Activated CD4-positive, alpha-beta T cell treated with anti-CD3 and anti-CD28 coated beads, Interleukin-2, Interleukin-6, amounts not matched to agents 100 ng/mL and 50 ng/mL, durations not matched to agents 16 hours and 8 hours (primary cell): ENCODE measurements at regions not wholly inside any gene's neighbourhood (a gene's known extent, or its start where the extent isn't known, plus 50 kb on each side); places are given as distances from the start of the nearest gene placed in this dataset.

Source experiments
- DNase-seq: peaks from one replicate; pipeline ENCODE4 v3.0.0-alpha.2; 2020

DNA sequence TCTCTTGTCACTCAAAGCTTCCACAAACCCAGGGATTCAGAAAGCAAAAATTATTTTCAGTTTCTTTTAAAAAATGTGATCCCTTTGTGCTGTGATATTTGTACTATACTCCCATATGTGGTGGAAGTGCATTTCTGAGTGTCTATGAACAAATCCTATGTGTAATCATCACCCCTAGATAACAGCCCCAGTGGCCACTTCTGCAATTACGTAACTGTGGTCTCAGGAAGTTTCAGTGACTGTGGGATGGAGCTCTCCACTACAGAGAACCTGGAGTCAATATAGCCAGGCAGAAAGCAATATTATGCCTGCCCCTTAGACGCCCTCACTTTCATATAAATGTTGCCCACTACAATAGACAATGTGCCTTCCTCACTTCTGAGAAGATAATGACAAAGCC is 1101.7 kb upstream of the GHITM start:
- no peak for DNase-seq

DNA sequence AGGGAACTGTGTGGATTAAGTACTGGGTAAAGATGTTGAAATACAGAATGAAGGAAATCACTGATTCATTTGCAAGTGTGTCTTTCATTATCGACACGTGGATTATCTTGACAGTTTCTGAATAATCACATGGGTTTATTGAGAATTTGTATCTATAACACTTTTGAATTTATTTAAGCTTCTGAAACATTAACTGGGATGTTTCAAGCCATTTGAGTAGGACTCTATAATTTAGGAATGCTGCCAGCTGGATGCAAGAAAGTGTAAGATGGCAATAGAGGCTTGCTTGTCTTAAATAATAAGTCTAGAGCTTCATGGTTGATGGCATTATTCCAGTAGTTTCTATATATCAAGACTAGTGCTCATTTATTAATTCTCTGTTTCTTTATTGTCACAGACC is 1100.7 kb upstream of the GHITM start:
- DNase-seq, result no peak

DNA sequence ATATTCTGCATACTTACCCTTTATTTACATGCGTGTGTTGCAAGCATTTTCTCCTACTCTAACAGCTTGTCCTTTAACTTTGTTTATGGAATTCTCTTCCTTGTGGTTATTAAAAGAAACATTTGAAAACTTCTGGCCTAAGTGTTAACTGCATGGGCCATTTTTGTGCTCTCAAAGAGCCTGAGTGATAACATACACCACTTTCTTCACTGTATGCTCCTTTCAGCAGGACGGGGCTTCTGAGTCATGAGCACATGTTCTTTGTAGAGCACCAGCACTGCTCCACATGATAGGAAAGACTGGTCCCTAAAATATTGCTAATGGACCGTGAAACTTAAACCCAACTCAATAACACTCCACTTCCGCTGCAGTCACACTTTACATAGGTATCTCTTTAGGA is 1093.6 kb upstream of the GHITM start:
- DNase-seq, result no peak

DNA sequence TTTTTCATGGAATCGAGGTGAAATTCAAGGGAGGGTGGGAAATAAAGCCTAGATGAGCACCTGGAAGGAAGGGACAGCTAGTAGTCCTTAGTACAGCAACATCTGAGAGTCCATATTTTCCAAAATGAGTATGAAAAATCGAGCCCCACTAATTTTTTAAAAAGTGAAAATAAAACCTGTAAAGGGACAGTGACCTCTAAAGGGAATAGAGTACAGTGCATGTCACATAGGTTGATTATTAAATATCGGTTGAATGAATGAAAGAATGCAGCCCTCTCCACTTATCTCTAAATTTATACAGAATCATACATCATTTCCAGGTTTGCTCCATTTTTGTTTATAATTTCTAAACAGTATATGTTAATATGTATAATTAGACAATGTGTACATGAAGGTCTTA is 1088.5 kb upstream of the GHITM start:
- no peak for DNase-seq

DNA sequence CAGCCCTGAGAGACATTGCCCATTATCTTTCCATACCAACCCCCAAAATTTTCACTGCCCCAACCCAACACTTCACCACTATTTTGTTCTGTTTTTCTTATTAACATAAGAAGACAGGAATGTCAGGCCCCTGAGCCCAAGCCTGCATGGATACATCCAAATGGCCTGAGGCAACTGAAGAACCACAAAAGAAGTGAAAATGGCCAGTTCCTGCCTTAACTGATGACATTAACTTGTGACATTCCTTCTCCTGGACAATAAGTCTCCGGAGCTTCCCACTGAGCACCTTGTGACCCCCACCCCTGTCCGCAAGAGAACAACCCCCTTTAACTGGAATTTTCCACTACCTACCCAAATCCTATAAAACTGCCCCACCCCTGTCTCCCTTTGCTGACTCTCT is 1076.4 kb upstream of the GHITM start:
- DNase-seq, result no peak

DNA sequence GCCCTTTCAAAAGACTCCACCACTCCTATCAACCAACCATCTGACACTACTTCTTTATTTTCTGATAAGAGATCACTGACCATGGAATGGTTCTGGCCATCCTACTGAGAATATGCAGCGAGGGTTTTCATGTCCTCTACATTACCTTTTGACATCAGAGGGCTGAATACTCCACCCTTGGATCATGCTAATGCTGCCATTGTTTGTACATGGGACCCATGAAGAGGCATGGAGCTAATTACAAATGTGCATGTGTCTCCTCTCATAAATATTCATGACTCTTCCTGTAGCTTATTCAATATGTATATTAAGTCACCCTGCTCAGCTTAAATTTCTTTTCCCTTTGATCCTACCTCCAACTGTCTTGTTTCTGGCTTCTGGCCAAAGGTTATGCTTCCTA is 1065.8 kb upstream of the GHITM start:
- DNase-seq, result no peak

DNA sequence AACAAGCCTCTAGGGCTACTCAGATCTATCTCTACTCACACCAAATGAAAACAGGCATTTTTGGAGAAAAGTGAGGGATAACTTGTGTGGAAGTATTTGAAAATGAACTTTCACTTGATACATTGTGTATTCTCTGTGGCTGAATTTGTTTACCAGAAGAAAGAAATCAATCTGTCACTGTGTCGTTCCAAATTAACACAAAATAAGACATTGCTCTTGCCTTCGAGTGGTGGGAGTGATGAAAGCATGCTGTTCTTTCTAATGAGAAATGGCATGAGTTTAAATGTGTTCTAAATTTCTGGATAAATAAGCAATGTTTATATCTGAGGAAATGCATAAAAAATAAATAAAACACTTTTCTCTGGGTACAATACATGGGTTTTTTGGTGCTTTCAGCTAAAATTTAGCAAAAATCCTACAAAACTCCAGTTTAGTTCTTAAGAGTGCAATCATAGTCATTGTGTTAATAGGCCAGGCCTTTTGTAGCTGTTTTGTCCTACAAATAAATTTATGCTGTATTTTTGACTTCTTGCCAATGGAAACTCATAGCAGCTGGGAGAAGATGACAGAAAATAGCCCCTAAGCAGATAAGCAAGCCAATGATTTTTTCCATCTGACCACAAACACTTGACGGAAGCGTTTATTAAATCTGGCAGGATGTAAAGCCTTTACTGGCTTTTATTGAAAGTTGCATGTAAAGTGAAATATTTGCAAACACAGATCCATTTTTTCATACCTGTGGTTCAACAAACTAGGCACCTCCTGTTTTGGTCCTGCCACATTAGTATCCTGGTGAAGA is 1064.1 kb upstream of the GHITM start:
- no peak for DNase-seq

DNA sequence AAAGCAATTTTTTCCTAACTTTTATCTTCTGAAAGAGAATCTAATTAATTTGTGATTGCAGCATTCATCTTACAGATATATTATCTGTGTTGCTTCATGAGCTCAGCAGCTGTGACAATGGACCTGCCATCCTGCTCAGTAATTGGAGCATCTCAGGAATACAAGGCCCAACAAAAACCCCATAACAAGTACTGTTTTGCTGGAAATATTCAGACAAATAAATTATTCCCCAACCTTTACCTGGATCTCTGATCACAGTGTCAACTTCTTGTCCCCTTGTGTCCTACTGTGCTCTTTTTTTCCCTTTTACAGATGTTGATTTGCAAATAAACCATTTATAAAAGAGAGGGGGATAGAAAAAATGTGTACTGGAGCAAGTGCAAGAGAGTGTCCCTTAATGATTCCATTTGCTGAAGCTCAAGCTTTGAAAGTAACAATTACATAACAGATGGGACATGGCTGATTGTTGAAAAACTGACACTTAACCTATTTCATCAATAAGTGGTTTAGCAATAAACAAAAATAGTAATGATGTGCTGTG is 1063.4 kb upstream of the GHITM start:
- no peak for DNase-seq

DNA sequence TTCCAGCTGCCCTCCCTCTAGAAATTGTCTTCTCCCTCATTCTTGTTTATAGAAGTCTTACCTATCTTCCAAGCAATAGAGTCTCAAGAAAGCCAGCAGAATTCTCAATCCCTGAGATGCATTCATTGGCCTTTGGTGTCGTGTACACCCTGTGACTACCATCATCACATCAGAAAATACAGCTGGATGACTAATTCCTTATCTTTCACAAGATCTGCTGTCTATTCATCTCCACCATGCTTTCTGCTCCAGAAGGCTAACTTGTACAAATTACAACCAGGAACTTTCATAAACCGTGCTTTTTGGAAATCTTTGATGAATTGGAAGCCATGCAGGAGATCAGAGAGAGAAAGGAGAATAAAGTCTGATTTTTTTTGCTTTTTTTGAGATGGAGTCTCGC is 1062.9 kb upstream of the GHITM start:
- DNase-seq, result no peak

DNA sequence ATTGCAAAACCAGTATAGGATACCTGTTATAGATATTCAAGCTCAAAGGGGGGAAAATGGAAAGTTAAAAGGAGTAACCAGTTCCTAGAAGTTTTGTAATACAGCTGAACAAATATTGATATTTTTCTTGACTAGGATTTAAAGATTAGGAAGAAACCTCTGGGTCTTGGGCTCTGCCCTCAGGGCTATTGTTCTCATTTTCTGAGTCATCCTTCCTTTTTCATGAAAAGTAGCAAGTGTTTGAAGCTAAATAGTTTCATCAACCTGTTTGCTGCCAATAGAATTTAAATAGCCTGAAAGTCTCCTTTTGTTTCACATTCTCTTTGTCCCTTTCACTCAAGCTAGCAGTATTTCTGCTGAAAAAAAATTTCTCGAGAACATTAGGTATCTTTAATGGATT is 1061.1 kb upstream of the GHITM start:
- no peak for DNase-seq

DNA sequence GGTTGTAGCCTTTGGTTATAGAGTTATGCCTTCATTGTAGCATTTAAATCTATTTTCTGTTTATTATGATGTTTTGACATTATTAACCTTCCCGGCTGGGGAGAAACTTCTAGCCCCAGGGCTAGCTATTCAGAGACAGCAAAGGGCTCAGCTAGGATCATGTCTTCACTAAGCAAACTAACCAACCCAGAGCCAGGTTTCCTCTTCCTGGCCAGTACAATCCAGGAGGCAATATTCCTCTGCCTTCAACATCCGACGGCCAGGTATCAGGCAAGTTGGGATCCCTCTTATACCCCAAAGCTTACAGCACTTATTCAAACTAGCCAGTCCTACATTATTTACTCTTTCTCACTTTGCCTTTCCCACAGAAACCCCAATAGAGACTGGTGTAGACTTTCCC is 1060.7 kb upstream of the GHITM start:
- DNase-seq, result no peak

DNA sequence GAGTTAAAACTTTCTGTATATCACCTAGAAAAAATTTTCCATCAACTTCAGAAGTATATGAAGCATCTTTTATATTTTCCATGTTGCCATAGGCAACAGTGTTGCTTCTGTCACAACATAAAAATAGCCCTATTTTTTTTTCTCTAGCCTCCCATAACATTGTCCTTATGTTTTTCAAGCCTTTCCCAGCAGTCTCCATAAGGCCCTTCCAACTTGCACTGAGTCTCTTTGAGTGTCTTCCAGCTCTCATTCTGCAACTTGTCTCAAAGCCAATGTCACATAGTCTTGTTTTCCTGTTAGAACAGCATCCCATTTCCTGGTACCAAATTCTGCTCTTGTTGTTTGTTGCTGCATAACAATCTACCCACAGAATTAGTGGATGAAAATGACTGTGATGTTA is 1055.5 kb upstream of the GHITM start:
- no peak for DNase-seq

DNA sequence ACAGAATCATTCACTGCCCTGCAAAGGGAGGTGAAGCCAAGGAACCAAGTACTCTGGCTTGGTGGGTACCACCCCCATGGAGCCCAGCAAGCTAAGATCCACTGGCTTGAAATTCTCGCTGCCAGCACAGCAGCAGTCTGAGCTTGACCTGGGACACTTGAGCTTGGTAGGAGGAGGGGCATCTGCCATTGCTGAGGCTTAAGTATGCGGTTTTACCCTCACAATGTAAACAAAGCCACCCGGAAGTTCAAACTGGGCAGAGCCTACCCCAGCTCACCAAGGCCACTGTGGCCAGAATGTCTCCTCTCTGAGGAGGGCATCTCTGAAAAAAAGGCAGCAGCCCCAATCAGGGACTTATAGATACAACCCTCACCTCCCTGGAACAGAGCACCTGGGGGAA is 1050.0 kb upstream of the GHITM start:
- DNase-seq, result no peak

DNA sequence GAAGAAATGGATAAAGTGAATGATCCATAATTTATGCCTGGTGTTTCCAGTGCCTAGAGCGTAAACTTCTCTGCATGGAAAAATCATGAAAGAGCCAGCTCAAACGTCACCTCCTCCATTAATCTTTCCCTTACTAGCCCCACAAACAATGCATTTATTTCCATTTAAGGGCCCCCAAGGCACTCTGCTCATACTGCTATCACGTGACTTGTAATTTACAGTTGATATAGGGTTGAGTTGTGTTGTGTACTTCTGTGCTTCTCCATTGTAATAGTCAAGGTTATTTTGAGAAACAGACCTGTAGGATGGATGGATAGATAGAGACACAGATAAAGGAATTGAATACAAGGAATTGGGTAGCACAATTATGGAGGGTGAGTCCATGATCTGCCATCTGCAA is 1034.7 kb upstream of the GHITM start:
- no peak for DNase-seq

DNA sequence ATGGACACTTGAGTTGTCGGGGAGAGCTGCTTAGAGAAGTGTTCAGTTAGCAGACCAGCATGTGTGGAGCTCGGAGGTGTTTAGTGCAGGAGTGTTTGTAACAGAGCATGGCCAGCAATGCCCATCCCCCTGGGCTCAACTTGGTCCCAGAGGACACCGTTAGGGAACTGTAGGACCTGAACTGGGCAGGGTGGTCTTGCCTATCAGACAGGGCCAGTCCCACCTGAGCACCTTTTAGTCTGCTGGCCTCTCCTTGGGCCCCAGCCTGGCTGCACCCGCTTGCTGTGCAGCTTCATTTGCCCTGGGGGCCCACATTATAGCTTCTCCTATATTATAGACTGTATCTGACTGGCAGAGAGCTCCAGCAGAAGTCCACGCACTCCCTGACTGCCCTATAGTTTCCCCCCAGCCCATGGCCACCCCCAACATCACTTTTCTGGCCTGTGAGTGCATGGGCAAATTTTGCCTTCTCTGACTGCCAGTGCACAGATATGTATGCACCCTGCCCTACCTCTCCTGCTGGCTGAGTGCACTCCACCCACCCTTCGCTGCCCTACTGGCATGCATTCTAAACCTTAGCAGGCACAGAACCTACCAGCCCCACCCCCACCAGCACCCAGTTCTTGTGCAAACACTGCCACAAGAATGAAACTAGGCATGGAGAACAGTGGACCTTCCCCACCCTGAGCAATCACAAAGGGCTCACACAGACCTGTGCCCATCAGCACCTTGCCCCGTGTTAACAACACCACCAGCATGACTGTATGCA is 1030.6 kb upstream of the GHITM start:
- no peak for DNase-seq

DNA sequence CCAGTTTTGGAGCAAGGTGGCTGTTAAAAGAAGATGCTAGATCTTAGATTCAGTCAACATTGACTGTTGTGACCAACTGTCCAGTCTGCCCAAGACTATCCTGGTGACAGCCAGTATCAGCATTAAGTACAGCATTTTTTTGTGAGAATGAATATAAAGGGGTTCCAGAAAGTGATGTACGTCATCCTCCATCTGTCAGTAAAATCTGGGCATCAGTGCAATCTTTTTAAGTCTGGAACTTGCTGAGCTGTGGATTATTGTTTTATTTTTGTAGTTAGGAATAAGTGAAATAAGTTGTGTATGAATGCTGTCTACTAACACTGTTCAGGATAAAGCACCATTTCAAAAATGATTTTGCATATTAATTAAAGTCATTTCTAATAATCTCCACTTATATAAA is 1020.0 kb upstream of the GHITM start:
- no peak for DNase-seq

DNA sequence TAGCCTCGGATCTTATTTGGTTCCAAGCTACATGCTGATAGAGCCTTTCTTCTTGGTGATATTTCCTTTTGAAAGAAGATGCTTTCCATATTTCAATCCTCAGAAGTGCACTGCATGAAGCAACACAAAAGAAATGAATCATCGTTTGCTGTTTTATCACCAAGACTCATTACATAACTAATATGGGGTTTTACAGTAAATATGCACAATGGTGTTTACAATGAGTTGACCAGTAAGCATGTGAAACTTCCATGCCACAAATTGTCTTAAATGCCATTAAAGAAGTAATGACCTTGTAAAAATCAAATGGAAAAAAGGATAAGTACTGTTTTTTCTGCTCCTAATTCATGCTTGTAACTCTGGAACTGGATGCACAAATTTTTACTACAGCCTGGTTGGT is 1017.0 kb upstream of the GHITM start:
- no peak for DNase-seq

DNA sequence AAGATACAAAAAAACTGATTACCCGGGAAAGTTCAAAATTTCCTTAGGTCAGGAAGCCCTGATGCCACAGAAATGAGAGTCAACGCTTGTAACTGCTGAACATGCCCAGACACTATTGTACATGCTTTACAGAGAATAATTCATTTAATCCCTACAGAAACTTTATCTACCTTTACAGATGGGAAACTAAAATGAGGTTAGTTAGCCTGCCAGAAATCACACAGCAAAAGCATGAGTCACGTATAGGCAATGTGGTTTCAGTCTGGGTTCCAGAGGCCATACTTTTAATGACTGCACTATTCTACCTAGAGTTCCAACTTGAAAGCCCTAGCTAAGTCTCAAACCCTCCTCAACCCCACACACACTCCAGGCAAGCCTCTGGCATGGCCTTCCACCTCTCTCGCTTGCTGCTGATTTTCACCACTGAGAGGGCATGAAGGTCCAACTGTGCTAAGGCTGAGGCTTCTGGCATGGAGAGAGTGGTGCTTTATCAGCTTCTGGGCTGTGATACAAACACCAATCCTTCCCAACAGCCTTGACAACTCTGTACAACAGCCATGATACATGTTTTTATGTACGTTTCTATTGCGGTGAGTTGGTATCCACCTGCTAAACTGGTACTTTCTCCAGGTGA is 1011.2 kb upstream of the GHITM start:
- DNase-seq, result no peak

DNA sequence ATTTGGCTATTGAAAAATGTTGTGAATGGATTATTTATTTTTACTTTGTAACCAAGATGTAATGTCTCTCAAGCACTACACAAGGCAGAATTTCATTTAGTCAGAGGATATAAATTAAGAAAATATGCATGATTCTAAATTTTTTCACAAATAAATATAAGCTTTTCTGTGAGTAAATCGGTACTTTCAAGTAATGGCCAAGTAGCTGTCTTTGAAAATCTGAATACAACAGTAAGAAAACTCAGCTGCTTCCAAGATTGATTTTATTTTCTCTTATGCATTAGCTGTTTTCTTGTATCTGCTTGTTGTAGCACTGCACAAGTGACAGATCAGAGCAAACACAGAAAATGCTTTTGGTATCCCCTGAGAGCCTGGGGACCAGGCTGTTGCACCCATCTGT is 998.5 kb upstream of the GHITM start:
- no peak for DNase-seq

DNA sequence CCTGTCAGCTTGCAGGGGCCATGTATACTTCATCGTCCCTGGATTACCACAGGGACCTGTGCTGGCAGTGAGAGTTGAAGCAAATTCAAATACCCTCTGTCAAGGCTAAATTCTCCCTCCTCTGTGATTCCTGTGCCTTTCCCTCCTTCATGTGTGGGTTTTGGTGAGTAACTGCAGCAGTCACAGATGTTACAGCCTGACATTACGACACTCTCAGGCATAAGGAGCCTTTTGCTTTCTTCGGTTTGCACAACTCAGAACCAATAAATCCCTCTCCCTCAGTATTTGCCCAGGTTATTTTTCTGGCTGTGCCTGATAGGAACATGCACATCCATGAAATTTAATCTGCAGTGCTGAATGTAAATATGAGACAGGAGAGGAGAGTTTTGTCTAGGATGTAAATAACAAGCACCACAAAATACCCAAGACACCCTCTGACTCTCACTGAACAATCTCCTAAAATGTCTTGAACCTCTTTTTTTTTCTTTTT is 997.2 kb upstream of the GHITM start:
- DNase-seq, result no peak

DNA sequence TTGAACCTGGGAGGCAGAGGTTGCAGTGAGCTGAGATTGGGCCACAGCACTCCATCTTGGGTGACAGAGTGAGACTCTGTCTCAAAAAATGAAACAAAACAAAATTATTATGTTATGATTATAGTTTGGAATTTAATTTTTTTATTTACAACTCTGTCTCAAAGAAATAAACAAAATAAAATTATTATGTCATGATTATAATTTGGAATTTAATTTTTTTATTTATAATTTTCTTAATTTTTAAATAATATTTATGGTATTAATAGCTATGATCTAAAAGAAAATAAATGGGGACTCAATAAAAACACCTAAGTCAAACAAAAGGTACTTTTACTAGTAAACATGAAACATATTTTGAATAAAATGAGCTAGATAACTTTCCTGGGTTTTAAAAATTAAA is 994.8 kb upstream of the GHITM start:
- no peak for DNase-seq

DNA sequence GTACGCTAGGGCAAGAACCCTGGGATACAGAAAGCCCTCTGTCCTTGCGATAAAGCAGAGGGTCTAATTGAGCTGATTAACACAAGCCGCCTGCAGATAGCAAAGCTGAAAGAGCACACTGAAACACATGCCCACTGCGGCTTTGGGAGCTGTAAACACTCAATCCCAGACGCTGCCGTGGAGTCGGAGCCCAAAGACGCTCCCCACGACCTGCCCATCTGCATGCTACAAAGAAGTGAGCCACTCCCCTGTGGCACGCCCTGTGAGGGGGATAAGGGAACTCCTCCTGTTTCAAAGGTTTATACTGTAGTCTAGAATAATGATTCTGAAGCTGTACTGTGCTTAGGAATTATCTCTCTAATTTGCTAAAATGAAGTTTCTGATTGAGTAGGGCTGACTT is 985.6 kb upstream of the GHITM start:
- DNase-seq, result no peak

DNA sequence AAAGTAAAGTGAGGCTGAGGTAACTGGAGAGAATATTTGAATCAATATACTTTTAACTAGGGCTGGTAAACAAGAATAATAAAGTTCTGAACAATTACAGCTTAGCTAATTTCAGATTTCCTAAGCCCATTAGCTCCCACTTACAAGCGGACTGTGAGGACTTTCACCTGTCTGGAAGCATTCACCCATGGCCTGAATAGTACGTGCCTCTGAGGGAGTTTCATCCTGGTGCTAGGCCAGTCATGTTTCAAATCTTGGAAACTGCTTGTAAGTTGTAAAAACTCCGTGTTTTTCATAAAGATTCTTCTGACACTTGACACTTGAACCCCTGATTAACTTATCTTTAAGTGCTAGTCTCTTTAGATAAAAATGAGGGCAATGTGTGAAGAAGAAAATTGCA is 975.2 kb upstream of the GHITM start:
- DNase-seq, result no peak

DNA sequence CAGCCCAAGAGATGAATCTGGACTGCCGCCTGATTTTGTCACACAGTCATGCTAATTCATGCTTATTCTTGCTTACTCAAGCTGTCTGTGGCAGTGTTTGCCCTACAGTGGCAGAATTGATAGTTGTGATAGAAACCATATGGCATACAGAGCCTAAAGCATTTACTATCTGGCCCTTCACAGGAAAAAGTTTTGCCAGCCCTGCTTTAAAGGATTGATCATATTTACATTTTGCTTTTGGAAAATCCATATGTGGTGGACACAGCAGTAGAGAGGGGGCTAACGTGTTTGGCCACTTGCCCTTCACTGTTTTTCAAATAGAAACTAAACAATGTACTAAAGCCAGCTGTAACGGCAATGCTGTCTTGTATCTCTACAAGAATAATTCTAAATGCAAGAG is 974.0 kb upstream of the GHITM start:
- DNase-seq, result no peak
